ENCODE measurements at regions not wholly inside any gene's neighbourhood (a gene's known extent, or its start where the extent isn't known, plus 50 kb on each side); places are given as distances from the start of the nearest gene placed in this dataset.

- no peak for DNase-seq
These were observed 248.1 kb upstream of the CHRNA7 start for GRCh38 chr15:31782016-31782783.

- no peak for DNase-seq
These were observed 247.4 kb upstream of the CHRNA7 start for GRCh38 chr15:31782951-31783350.

- no peak for DNase-seq
These were observed 244.0 kb upstream of the CHRNA7 start for GRCh38 chr15:31786360-31786759.

- DNase-seq: no peak
These were observed 242.2 kb upstream of the CHRNA7 start for GRCh38 chr15:31788104-31788503.

- DNase-seq: no peak
These were observed 237.6 kb upstream of the CHRNA7 start for GRCh38 chr15:31792611-31793199.

- DNase-seq: no peak
These were observed 231.0 kb upstream of the CHRNA7 start for GRCh38 chr15:31799319-31799714.

- no peak for DNase-seq
These were observed 230.5 kb upstream of the CHRNA7 start for GRCh38 chr15:31799715-31800321.

- no peak for DNase-seq
These were observed 229.2 kb upstream of the CHRNA7 start for GRCh38 chr15:31801152-31801551.

- DNase-seq: no peak
These were observed 227.6 kb upstream of the CHRNA7 start for GRCh38 chr15:31802761-31803160.

- DNase-seq: no peak
These were observed 226.9 kb upstream of the CHRNA7 start for GRCh38 chr15:31803388-31803884.

GRCh38 chr15:31805090-31805662 lies 225.1 kb upstream of the CHRNA7 start:
- no peak for DNase-seq

- no peak for DNase-seq
These were observed 224.2 kb upstream of the CHRNA7 start for GRCh38 chr15:31806106-31806505.

GRCh38 chr15:31811641-31812040 lies 218.7 kb upstream of the CHRNA7 start:
- DNase-seq: no peak

- DNase-seq: no peak
These were observed 216.2 kb upstream of the CHRNA7 start for GRCh38 chr15:31814082-31814481.

GRCh38 chr15:31815411-31816155 lies 214.7 kb upstream of the CHRNA7 start:
- no peak for DNase-seq

- no peak for DNase-seq
These were observed 207.9 kb upstream of the CHRNA7 start for GRCh38 chr15:31822463-31822862.

GRCh38 chr15:31824024-31824423 lies 206.3 kb upstream of the CHRNA7 start:
- DNase-seq: no peak

- DNase-seq: no peak
These were observed 201.7 kb upstream of the CHRNA7 start for GRCh38 chr15:31828594-31828993.

- DNase-seq: no peak
These were observed 199.7 kb upstream of the CHRNA7 start for GRCh38 chr15:31830591-31830990.

GRCh38 chr15:31831596-31831995 lies 198.7 kb upstream of the CHRNA7 start:
- DNase-seq: no peak

- no peak for DNase-seq
These were observed 195.7 kb upstream of the CHRNA7 start for GRCh38 chr15:31834654-31835053.

- no peak for DNase-seq
These were observed 190.9 kb upstream of the CHRNA7 start for GRCh38 chr15:31839388-31839787.

GRCh38 chr15:31840849-31841476 lies 189.4 kb upstream of the CHRNA7 start:
- no peak for DNase-seq

Measured in NCI-H526 treated with DMSO at 0.1 percent for 48 hours (cell line).